ENCODE measurements at regions not wholly inside any gene's neighbourhood (a gene's known extent, or its start where the extent isn't known, plus 50 kb on each side); places are given as distances from the start of the nearest gene placed in this dataset.

DNA sequence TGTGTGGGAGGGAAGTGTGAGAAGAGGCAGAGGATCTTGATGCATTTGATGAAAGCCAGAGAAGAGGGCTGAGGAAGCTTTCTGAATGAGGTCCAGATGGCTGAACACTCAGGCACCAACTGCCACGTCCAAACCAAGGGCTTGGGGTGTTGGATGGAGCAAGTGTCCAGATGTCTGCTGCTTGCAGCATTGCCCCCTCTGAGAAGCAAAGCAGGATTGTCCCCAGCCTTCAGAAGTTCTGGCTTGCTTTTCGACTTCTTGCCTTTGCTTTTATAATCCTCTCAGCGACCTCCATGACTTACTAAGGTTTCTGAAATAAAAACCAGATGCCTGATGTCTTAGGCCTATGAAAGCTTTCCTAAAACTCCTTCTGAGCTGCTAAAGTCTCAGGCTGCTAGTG is 182.5 kb downstream of the HUNK start:
- no peak overlapping the region for H3K27ac ChIP-seq (ENCODE audit: low read length)
- H3K27me3 ChIP-seq (ENCODE audit: control insufficient read depth, insufficient read depth, low read length): no peaks in the 10 kb centered on the region
- H3K4me3 ChIP-seq (ENCODE audit: low read length): no peak overlapping the region
- peak; percentile 34 for DNase-seq
- no peaks in the 10 kb centered on the region for H3K9me3 ChIP-seq (replicated peaks; ENCODE audit: control insufficient read depth, low read depth, low read length)
- H3K36me3 ChIP-seq (ENCODE audit: control insufficient read depth, insufficient read depth, low read length): no peaks in the 10 kb centered on the region
- peaks cover 7% of the 10 kb centered on the region for H3K4me1 ChIP-seq (ENCODE audit: control insufficient read depth, insufficient read depth, low read length)
- 33% methylated on average over 3 of the region's 3 CpGs for WGBS (ENCODE audit: insufficient coverage)
